ENCODE measurements at regions not wholly inside any gene's neighbourhood (a gene's known extent, or its start where the extent isn't known, plus 50 kb on each side); places are given as distances from the start of the nearest gene placed in this dataset.

GRCh38 chr5:167814828-167815227, 476.6 kb upstream of the WWC1 start:
- TF ChIP-seq CTCF (IDR thresholded peaks at IDR 0.05; ENCODE audit: low read depth, low read length, missing input control) (no peak), FOXA1 (IDR thresholded peaks at IDR 0.05) (no peak), SP1 (IDR thresholded peaks at IDR 0.05) (no peak), MAX (IDR thresholded peaks at IDR 0.05) (no peak), RAD21 (IDR thresholded peaks at IDR 0.05) (no peak), JUND (IDR thresholded peaks at IDR 0.05) (no peak), TAF1 (conservative IDR thresholded peaks at IDR 0.05) (no peak), REST (IDR thresholded peaks at IDR 0.05) (no peak), GABPA (IDR thresholded peaks at IDR 0.05 in 1 of 2, conservative IDR thresholded peaks at IDR 0.05 in 1 of 2) (no peak), ATF3 (IDR thresholded peaks at IDR 0.05) (no peak), ZBTB33 (IDR thresholded peaks at IDR 0.05) (no peak), HNF4G (IDR thresholded peaks at IDR 0.05) (no peak), YY1 (IDR thresholded peaks at IDR 0.05) (no peak)

All from liver (tissue), 3 donors.